Left lung (tissue), 4 donors: ENCODE measurements at regions not wholly inside any gene's neighbourhood (a gene's known extent, or its start where the extent isn't known, plus 50 kb on each side); places are given as distances from the start of the nearest gene placed in this dataset.

Source experiments
- ATAC-seq: fragments of 200-7000 bp; cut with Tn5 transposase; one replicate; pipeline ENCODE4 v1.9.1; 2020; ENCODE audit warnings: moderate library complexity
- DNase-seq, 4 donors: peaks; one replicate each; pipeline ENCODE4 v3.0.0-alpha.2; 2013 to 2020
- H3K27ac ChIP-seq, 2 donors: fragments of 200-600 bp; sonication (generic) in 1 of 2; one replicate each; pipeline versions ENCODE4 v1.5.0 to v1.8.0; 2020 to 2021
- H3K27me3 ChIP-seq, 2 donors: fragments of 200-600 bp; sonication (generic) in 1 of 2; one replicate each; pipeline versions ENCODE4 v1.5.0 to v1.8.0; 2020 to 2021
- H3K36me3 ChIP-seq, 2 donors: fragments of 200-600 bp; sonication (generic) in 1 of 2; one replicate each; pipeline versions ENCODE4 v1.5.0 to v1.8.0; 2020 to 2021
- H3K4me1 ChIP-seq, 2 donors: fragments of 200-600 bp; one replicate each; pipeline ENCODE4 v1.8.0; 2021
- H3K4me3 ChIP-seq, 2 donors: fragments of 200-600 bp; sonication (generic) in 1 of 2; one replicate each; pipeline versions ENCODE4 v1.5.0 to v1.8.0; 2020 to 2021; ENCODE audit warnings: mild to moderate bottlenecking in 1 of 2
- H3K9me3 ChIP-seq, 2 donors: fragments of 200-600 bp; sonication (generic) in 1 of 2; one replicate each; pipeline versions ENCODE4 v1.5.0 to v1.8.0; 2020 to 2021
- CTCF ChIP-seq, 2 donors: fragments of 200-600 bp; sonication (generic) in 1 of 2; IDR thresholded peaks; one replicate each; pipeline versions ENCODE4 v1.5.0 to v1.8.0; 2021; ENCODE audit warnings: antibody characterized with exemption in 2 of 2
- intact Hi-C, 2 donors: fragments of 100-400 bp; cut with DNase I; formaldehyde crosslinking; loops; one replicate each; pipeline versions ENCODE4 v1.11.2 to v1.14.2; 2022
- donor health status: DM: no; HTN: yes; CAD: no.
- donor health status: DM: no; HTN: no; CAD: no.

GRCh38 chr2:175823707-175824073, 178.4 kb downstream of the LNPK start:
- DNase-seq (no peak), ATAC-seq (no peak)
- no peak overlapping the region for H3K4me3 ChIP-seq
- H3K27ac ChIP-seq, result no peak overlapping the region
- no peaks in the 10 kb centered on the region for H3K27me3 ChIP-seq
- intact Hi-C loops, result no loop called here
- H3K36me3 ChIP-seq, result no peaks in the 10 kb centered on the region
- no peaks in the 10 kb centered on the region for H3K4me1 ChIP-seq
- TF ChIP-seq CTCF (IDR thresholded peaks at IDR 0.05), result no peak
- H3K9me3 ChIP-seq, result peaks cover 0 to 5% of the 10 kb centered on the region in 2 donors

GRCh38 chr2:175823002-175823706, 178.9 kb downstream of the LNPK start:
- ATAC-seq (no peak), DNase-seq (no peak)
- TF ChIP-seq CTCF (IDR thresholded peaks at IDR 0.05), result no peak
- Histone ChIP-seq H3K36me3 (no peaks in the 10 kb centered on the region), H3K27me3 (no peaks in the 10 kb centered on the region), H3K27ac (no peak overlapping the region), H3K9me3 (peaks cover 0 to 5% of the 10 kb centered on the region in 2 donors), H3K4me1 (no peaks in the 10 kb centered on the region), H3K4me3 (no peak overlapping the region)
- intact Hi-C loops, result no loop called here

- ATAC-seq, result no peak
- intact Hi-C loops, result no loop called here
- TF ChIP-seq CTCF (IDR thresholded peaks at IDR 0.05), result no peak
- DNase-seq, result no peak
- H3K27ac ChIP-seq, result no peak overlapping the region
- H3K4me1 ChIP-seq, result no peaks in the 10 kb centered on the region
- no peak overlapping the region for H3K4me3 ChIP-seq
- H3K9me3 ChIP-seq, result peaks cover 0 to 5% of the 10 kb centered on the region in 2 donors
- no peaks in the 10 kb centered on the region for H3K27me3 ChIP-seq
- H3K36me3 ChIP-seq, result no peaks in the 10 kb centered on the region
Observed at GRCh38 chr2:175817221-175817620, 184.8 kb downstream of the LNPK start.

GRCh38 chr2:175815537-175815936, 186.5 kb downstream of the LNPK start:
- Histone ChIP-seq H3K36me3 (no peaks in the 10 kb centered on the region), H3K4me3 (no peak overlapping the region), H3K9me3 (peaks cover 0 to 5% of the 10 kb centered on the region in 2 donors), H3K27ac (no peak overlapping the region), H3K4me1 (no peaks in the 10 kb centered on the region), H3K27me3 (no peaks in the 10 kb centered on the region)
- intact Hi-C loops, result no loop called here
- no peak for DNase-seq
- no peak for TF ChIP-seq CTCF (IDR thresholded peaks at IDR 0.05)
- no peak for ATAC-seq

- TF ChIP-seq CTCF (IDR thresholded peaks at IDR 0.05), result no peak
- Histone ChIP-seq H3K27ac (no peak overlapping the region), H3K9me3 (peaks cover 0 to 5% of the 10 kb centered on the region in 2 donors), H3K4me1 (no peaks in the 10 kb centered on the region), H3K27me3 (no peaks in the 10 kb centered on the region), H3K4me3 (no peak overlapping the region), H3K36me3 (no peaks in the 10 kb centered on the region)
- intact Hi-C loops, result no loop called here
- no peak for DNase-seq
- no peak for ATAC-seq
Observed at GRCh38 chr2:175811971-175812370, 190.1 kb downstream of the LNPK start.
